Stimulated activated CD8-positive, alpha-beta memory T cell treated with anti-CD3 and anti-CD28 coated beads, Interleukin-15, amount 100 ng/mL, for 1 hour (primary cell): ENCODE measurements at regions not wholly inside any gene's neighbourhood (a gene's known extent, or its start where the extent isn't known, plus 50 kb on each side); places are given as distances from the start of the nearest gene placed in this dataset.
"Not testable (repeated sequence)": the region's sequence is repeated elsewhere in the genome, so short reads cannot be mapped to it uniquely, and the experiment has no call there.

Source experiments
- DNase-seq: peaks from one replicate; pipeline ENCODE4 v3.0.0-alpha.2; 2020; ENCODE audit warnings: low read depth

DNA sequence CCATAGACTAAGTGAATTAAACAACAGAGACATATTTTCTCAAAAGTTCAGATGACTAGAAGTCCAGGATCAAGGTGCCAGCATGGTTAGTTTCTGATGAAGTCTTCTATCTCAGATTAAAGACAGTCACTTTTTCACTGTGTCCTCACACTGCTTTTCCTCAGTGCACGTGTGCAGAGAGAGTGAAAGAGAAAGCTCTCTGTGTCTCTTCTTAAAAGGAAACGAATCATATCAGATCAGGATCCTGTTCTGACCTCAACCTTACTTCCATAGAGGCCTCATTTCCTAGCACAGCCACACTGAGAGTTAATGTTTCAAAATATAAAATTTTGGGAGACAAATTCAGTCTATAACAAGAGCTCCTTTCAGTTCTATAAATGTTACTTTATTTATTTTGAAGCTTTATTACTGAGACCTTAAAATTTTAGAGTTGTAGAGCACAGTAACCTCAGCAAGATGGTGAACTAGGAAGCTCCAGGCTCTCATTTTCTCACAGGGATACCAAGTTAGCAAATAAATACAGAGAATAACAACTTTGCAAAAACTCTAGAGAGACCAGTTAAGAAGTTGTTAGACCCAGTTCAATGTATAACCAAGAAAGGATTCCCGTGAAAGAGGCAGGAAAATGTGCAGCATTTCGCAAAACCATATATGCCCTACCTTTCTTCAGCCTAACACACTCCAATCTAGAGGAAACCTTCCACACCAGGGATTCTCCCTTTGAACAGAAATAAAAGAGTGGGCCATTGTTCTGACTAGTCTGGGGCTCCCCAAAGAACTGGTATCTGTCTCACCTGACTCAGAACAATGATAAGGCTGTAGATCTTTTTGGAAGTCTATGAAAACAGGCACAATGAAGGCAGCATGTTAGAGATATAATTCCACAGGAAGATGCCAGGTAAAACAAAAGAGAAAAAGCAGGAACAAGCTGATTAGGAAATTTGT is 372.2 kb downstream of the MRPL39 start:
- DNase-seq, result no peak

DNA sequence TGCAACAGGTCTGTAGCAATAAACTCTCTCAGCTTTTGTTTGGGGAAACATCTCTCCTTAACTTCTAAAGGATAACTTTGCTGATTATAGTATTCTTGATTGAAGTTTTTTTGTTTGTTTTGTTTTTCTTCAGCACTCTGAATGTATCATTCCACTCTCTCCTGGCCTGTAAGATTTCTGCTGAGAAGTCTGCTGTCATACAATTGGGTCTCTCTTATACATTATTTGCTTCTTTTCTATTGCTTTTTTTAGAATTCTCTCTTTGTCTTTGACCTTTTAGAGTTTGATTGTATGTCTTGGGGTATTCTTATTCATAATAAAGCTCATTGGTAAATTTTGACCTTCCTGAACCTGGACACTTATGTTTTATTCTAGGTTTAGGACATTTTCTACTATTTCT is 386.3 kb downstream of the MRPL39 start:
- DNase-seq, result no peak

DNA sequence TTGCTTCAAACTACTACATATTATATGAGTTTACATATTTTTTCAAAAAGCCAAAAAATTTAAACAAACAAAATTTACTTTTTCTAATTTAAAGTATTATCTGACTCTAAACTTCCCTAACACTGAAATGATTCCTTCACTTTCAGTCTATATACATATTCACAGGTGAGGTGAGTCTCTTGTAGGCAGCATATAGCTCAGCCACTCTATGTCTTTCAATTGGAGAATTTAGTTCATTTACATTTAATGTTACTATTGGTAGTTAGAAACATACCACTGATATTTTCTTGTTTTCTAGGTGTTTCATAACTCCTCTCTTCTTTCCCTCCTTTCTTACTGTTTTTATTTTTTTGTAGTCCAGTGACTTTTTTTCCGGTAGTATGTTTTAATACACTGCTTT is 387.1 kb downstream of the MRPL39 start:
- no peak for DNase-seq

DNA sequence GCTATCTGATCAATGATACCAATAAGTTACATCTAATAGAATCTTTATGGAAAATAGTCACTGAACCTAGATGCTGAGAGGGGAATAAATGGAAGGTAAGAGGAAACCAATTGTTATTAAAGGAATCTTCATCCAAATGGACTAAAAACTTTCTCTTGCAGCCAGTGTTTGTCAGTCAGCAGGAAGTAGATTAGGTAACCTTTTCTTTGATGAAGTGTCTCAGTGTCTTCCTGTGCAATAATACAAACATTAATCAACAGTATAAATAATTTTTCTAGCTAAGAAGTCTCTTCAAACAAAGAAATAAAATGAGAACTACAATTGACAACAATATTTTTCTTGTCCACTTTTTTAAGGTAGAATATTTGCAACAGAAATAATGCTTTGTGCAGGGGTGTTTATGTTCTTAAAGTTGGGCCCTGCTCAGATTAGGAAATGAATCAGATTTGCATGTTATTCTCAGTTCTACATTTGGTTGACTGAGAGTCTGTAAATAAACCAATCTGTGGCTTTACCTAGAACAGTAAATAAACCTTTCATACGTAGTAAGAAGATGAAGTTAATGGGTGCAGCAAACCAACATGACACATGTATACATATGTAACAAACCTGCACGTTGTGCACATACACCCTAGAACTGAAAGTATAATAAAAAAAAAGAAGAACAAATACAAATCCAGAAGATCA is 391.4 kb downstream of the MRPL39 start:
- no peak for DNase-seq

DNA sequence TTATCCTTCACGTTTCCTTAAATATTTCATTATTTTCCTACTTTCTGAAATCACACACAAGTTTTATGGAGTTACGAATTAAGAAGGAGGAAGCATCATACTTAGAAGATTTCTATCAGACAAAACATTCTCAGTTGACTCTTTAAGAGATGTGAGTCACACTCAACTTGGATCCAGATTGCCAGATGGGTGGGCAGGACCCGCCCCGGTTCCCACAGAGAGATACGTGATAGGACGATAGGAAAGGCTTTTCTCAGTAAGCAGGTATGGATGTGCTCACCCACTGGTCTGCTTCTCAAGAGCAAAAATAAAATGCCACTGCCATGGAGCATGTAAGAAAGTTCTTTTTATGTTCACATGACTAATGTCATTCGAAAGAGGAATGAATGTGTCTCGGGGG is 392.6 kb downstream of the MRPL39 start:
- no peak for DNase-seq

DNA sequence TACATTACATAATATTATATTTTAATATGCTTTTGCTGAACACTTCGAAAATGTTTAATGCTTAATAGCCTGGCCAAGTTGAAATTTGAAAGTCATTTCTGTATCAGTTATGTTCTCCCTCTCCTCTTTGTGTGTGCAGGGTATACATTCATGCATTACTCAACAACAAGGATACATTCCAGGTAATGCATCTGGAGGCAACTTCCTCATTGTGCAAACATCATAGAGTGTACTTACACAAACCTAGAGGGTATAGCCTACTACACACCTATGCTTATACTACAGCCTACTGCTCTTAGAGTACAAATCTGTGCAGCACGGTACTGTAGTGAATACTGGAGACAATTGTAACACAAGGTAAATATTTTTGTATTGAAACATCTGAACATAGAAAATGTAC is 407.3 kb downstream of the MRPL39 start:
- no peak for DNase-seq

DNA sequence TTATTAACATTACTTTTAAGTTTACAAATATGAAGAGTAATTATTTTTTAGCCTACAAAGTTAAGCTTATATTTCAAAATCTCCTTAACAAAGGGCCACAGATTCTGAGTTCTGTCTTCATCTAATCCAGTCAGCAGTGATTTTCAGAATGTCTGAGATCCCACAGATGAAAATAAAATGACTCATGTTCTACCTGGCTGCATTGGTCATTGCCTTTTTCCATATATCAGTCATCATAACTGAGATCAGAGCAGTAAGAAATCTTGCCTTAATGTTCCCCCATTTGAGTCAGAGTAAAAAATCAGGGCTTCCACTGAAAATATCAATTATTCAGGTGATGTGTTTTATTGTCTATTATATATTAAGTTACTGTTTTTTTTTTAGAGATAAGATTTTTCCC is 416.1 kb downstream of the MRPL39 start:
- DNase-seq, result no peak

DNA sequence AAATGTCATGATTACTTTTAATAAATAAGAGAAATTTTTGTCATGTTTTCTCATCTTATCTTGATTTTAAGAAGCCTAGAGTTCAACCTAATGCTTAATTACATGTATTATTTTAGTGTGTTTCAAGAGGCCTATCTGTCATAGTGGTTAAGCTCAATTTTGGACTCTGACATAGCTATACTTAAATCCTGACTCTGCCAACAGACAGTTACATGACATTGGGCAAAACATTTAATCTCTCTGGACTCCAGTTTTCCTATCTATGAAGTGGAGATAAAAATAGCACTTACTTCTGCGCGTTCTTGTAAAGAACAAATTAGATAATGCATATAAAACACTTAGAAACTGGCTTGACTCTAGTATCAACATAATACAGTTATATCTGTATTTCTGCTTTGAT is 417.8 kb downstream of the MRPL39 start:
- DNase-seq, result no peak

DNA sequence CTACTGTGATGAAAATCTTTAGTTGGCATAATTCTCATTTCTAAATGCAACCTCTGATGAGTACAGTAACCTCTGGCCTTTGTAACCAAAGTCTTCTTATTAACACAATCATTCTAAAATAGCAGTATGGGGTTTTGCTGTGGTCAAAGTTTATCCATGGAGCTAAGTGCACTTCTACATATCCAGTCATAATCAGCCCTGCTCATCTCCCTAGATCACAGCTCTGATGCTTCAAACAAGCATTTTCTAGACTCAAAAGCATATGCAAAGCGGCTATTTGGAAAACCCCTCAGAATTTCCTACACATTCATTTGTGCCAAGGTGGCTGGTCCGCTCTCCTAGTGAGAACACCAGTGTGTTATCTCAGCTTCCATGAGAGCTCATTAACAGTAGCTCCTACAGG is 418.6 kb downstream of the MRPL39 start:
- no peak for DNase-seq

DNA sequence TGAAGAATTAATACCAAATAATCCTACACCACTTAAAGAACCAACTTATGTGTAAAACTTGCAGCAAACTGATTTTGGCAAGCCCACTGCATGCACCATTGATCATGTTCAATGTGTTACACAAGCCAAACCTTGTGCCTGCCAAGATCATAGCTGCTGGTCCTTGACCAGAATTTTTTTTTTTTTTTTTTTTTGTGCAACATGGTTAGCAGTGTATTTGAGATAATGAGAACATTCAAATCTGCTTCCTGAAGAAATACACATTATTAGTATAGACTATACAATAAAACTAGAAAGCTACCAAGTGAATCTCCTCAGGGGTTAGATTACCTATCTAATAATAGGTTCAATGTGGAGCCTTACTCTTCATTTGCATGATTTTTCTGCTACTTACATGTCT is 421.0 kb downstream of the MRPL39 start:
- DNase-seq, result no peak

DNA sequence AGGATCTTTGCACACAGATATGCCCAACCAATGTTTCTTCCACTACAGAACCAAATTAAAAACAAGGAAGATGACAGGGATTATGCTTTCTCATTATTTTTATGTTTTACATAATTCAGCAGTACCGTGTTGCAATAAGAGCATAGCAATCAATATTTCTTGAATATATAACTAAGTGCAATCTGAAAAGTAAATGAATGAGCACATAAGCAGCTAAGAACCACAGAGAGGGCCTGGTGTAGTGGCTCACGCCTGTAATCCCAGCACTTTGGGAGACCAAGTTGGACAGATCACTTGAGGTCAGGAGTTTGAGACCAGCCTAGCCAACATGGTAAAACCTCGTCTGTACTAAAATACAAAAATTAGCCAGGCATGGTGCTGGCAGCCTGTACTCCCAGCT is 423.7 kb downstream of the MRPL39 start:
- DNase-seq, result no peak

DNA sequence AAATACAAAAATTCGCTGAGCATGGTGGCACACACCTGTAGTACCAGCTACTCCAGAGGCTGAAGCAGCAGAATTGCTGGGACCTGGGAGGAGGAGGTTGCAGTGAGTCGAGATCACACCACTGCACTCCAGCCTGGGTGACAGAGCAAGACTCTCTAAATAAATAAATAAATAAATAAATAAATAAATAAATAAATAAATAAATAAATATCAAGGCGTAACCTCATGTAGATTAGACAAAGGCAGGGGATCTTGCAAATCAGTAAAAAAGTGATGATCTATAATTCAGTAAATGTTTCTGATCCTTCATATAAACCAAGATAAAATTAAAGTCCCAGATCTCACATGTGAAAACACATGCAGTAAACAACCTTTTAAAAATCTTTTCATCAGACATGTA is 425.6 kb downstream of the MRPL39 start:
- DNase-seq, result not testable (repeated sequence)

DNA sequence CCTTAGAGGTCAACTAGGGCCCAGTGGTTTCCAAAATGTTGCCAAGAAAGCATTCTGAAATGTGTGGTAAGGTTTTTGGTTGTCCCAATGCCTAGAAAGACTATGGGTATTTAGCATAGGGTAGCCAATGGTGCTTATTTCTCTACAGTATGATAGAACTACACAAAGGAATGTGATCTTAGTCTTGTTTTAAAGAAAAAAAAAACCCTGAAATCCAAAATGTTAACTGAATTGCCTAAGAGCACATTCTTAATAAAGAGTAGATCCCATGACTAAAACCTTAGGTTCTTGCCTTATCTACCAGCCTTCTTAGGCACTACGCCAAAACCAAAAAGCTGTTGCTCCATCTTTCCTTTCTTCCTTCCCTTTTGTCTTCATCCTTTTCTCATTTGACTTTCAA is 428.2 kb downstream of the MRPL39 start:
- no peak for DNase-seq

DNA sequence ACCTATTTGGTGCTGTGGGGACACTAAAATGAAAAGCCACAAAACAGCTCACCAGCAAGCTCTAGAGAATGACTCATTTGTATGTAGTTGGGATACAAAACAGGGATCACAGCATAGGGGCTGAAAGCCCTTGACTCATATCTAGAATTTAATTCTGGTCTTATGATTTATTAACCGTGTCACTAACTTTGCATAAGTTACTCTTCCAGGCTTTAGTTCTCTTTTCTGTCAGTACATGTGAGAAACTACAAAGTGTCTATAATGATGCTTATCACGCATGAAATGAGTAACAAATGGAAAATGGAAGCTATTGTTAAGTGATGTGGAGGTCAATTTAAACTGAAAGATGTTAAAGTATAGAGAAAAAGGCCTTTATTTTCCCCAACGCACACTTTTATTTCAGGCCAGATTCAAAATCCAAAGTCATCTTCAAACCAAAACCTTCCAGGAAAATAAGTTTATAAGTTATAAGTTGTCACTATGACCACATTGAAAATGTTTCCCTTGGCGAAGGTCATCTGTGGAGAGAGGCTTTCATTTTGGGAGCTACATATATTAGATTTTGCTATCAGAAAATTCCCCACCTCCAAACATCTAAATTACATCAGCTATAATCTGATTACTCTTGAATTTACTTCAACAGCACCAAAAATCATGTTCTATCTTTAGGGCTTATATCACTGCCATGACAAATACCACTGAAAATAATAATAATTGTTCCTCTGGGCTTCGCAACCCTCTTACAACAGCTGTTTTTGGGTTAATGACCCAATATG is 430.5 kb downstream of the MRPL39 start:
- DNase-seq, result no peak

DNA sequence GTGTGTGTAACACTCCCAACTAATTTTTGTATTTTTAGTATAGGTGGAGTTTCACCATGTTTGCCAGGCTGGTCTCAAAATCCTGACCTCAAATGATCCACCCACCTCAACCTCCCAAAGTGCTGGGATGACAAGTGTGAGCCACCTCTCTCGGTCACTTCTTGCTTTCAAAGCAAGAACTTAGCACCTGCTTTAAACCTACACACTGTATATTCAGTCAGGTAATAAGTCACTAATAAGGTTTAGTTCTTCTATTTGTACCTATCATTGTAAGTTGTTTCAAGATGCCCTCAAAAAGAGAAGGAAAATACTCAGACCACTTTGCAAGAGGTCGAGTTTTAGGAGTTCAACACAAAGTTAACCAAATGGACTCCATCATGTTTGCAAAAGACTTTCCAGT is 431.3 kb downstream of the MRPL39 start:
- DNase-seq, result no peak

DNA sequence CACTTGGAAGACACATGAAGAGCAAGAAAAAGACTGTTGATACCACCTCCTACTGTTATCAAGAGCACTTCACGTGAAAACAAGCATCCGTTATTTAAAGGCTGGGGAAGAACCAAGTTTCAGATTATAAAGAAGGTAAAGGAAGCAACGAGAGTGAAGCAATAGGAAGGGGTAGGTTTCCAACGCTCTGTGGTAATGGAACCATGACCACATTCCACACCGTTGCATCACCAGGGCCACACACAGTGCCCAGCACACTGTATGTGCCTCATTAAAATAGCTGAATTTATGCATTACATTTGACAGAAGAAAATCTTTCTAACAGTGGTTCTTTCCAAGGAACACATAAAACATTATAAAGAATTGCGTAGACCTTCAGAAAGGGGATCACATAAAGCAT is 435.8 kb downstream of the MRPL39 start:
- no peak for DNase-seq

DNA sequence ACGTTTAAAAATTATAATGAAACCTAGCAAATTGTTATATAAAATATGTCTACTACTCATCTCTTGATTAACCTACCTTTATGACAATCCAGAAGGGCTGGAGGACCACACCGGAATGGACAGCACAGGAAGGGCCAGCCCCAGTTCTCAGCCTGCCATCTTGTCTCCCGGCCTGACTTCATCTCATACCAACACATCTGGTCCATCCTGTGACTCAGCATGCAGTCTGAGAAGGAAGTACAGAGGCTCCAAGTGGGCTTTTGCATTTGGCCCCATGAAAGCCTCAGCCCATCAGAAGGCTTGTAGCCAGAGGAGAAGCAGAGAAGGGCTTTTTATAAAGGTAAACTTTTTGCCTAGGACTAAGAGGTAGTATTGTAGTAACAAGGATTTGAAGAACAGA is 436.6 kb downstream of the MRPL39 start:
- no peak for DNase-seq

DNA sequence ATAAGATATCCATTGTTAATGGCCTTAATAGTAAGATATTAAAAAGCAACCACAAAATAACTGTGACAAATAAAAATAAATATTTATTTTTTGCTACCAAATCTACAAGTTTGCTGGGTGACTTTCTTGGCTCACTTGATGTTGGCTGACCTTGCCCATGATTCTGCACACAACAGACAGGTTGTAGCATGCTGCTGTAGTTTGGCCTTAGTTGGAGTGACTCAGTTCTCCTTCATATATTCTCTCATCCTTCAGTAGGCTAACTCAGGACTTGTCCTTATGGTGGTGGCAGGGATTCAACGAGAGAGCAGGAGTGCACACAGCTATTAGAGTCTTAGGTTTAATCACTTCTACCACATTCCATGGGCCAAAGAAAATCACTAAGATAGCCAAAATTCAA is 437.9 kb downstream of the MRPL39 start:
- no peak for DNase-seq

DNA sequence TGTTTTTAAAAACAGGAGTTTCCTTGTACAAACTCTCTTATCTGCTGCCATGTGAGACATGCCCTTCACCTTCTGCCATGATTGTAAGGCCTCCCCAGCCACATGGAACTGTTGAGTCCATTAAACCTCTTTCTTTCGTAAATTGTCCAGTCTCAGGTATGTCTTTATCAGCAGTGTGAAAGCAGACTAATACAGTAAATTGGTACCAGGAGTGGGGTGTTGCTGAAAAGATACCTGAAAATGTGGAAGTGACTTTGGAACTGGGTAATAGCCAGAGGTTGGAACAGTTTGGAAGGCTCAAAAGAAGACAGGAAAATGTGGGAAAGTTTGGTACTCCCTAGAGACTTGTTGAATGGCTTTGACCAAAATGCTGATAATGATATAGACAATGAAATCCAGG is 440.4 kb downstream of the MRPL39 start:
- DNase-seq, result not testable (repeated sequence)

DNA sequence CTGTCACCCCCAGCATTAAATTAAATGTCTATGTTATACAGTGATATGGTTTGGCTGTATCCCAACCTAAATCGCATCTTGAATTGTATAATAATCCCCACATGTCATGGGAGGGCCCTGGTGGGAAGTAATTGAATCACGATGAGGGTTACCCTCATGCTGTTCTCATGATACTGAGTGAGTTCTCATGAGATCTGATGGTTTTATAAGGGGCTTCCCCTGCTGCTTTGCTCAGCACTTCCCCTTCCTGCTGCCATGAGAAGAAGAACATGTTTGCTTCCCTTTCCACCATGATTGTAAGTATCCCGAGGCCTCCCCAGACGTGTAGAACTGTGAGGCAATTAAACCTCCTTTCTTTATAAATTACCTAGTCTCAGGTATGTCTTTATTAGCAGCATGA is 445.7 kb downstream of the MRPL39 start:
- DNase-seq, result no peak

DNA sequence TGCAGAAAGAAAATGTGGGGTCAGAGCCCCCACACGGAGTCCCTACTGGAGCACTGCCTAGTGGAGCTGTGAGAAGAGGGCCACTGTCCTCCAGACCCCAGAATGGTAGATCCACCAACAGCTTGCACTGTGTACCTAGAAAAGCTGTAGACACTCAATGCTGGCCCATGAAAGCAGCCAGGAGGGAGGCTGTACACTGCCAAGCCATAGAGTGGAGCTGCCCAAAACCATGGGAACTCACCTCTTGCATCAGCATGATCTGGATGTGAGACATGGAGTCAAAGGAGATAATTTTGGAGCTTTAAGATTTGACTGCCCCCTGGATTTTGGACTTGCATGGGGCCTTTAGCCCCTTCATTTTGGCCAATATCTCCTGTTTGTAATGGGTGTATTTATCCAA is 452.3 kb downstream of the MRPL39 start:
- not testable (repeated sequence) for DNase-seq

DNA sequence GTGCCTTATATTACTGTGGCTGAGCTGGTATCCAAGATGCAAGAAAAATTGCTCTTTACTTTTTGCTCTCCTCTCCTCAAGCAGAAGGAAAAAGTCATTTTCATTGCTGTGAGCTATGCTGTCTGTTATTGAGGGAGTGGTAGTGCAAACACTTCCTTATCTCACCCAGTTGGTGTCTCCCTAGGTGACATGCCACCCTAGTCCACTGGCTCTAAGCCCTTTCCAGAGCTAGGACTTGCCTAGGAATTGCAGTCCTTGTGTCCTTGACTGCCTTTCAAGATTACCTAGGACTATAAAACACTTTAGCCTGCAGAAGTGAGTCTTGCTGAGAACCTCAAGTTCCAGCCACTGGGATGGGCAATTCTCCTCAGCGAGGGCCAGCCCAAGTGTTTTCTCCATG is 458.3 kb downstream of the MRPL39 start:
- no peak for DNase-seq

DNA sequence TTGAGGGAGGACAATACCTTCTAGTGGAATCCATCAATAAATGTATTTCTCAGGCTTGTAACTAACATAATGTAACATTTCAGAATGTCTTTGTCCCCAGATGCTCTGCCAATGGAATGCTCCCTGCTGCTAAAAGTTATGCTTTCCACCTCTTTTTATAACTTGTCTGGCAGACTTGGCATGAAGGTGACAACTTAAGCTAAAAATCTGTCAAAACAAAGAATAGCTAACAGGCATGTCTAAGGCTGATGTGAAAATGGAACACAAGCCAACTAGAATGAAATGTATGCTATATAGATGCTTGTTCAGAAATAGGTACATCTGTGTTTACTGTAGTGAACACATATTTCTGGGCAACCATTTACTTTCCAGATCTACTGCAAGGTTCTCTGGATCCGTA is 467.9 kb downstream of the MRPL39 start:
- no peak for DNase-seq
